T-helper 2 cell treated with Interferon-gamma antibody and Interleukin-4, amounts not matched to agents 5 μg/mL and 100 μg/mL, for 36 hours (primary cell): ENCODE measurements at regions not wholly inside any gene's neighbourhood (a gene's known extent, or its start where the extent isn't known, plus 50 kb on each side); places are given as distances from the start of the nearest gene placed in this dataset.

Source experiments
- DNase-seq: peaks from one replicate; pipeline ENCODE4 v3.0.0; 2021; ENCODE audit warnings: low spot score
- H3K27ac Mint-ChIP-seq: one replicate; pipeline ENCODE4 v1.8.0; 2021; ENCODE audit warnings: mild to moderate bottlenecking, mixed read lengths
- H3K27me3 Mint-ChIP-seq: one replicate; pipeline ENCODE4 v1.8.0; 2021; ENCODE audit warnings: low read depth, mixed read lengths
- H3K36me3 Mint-ChIP-seq: one replicate; pipeline ENCODE4 v1.8.0; 2021; ENCODE audit warnings: low read depth, mixed read lengths
- H3K4me1 Mint-ChIP-seq: one replicate; pipeline ENCODE4 v1.8.0; 2021; ENCODE audit warnings: low read depth, mixed read lengths
- H3K4me3 Mint-ChIP-seq: one replicate; pipeline ENCODE4 v1.8.0; 2022; ENCODE audit warnings: mild to moderate bottlenecking, moderate library complexity, mixed read lengths
- H3K9me3 Mint-ChIP-seq: one replicate; pipeline ENCODE4 v1.8.0; 2021; ENCODE audit warnings: mixed read lengths

DNA sequence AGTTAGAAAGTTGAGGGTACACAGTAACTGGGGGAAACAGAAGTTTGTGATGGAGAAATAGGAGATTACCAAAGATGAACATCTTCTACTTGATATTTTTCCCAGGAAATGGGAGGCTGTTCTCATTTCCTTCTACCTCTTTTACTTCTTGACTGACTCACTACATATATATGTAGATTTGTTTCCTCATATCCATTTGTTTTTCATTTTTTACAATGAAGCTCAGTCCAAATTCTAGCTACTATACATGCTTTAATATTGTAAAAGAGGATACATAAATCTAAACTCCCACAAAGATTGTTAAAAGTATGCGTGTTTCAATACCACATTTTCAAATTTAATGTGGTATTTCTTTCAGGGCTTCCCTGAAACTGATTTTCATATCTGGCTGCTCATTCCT lies 366.6 kb upstream of the NCAM2 start:
- H3K27ac Mint-ChIP-seq, result no peak overlapping the region
- H3K27me3 Mint-ChIP-seq, result no peaks in the 10 kb centered on the region
- DNase-seq, result no peak
- no peak overlapping the region for H3K4me3 Mint-ChIP-seq
- H3K36me3 Mint-ChIP-seq, result no peaks in the 10 kb centered on the region
- H3K4me1 Mint-ChIP-seq, result no peaks in the 10 kb centered on the region
- H3K9me3 Mint-ChIP-seq, result peaks cover 35% of the 10 kb centered on the region

GRCh38 chr21:20639026-20639425 lies 359.2 kb upstream of the NCAM2 start:
- H3K9me3 Mint-ChIP-seq, result peaks cover 39% of the 10 kb centered on the region
- H3K27me3 Mint-ChIP-seq, result no peaks in the 10 kb centered on the region
- DNase-seq, result no peak
- no peaks in the 10 kb centered on the region for H3K4me1 Mint-ChIP-seq
- no peak overlapping the region for H3K4me3 Mint-ChIP-seq
- no peaks in the 10 kb centered on the region for H3K36me3 Mint-ChIP-seq
- no peak overlapping the region for H3K27ac Mint-ChIP-seq

DNA sequence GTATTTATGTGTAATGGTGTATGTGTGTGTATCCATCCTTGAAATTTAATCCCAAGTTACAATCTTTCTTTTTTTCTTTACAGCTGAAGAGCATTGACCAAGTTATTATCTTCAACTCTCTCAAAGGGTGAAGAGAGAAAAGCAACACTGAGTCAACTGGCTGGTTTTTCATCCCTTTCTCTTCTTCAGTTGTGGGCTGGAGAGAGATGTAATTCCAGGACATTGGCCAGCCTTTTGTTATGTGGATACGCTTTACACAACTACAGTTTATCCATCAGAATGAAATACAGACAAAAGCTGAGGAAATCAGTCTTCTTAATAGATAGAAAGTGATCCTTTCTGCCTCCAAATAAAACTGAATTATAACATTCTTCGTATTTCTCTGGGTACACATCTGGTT lies 357.0 kb upstream of the NCAM2 start:
- no peak overlapping the region for H3K4me3 Mint-ChIP-seq
- no peaks in the 10 kb centered on the region for H3K36me3 Mint-ChIP-seq
- no peaks in the 10 kb centered on the region for H3K27me3 Mint-ChIP-seq
- peaks cover 33% of the 10 kb centered on the region for H3K9me3 Mint-ChIP-seq
- no peak overlapping the region for H3K27ac Mint-ChIP-seq
- no peak for DNase-seq
- no peaks in the 10 kb centered on the region for H3K4me1 Mint-ChIP-seq

GRCh38 chr21:20642681-20643080 lies 355.5 kb upstream of the NCAM2 start:
- H3K4me3 Mint-ChIP-seq, result no peak overlapping the region
- no peaks in the 10 kb centered on the region for H3K36me3 Mint-ChIP-seq
- DNase-seq, result no peak
- H3K27me3 Mint-ChIP-seq, result no peaks in the 10 kb centered on the region
- no peaks in the 10 kb centered on the region for H3K4me1 Mint-ChIP-seq
- H3K9me3 Mint-ChIP-seq, result peaks cover 33% of the 10 kb centered on the region
- no peak overlapping the region for H3K27ac Mint-ChIP-seq

GRCh38 chr21:20644552-20644951 lies 353.7 kb upstream of the NCAM2 start:
- H3K9me3 Mint-ChIP-seq, result peaks cover 29% of the 10 kb centered on the region
- H3K4me3 Mint-ChIP-seq, result no peak overlapping the region
- no peak overlapping the region for H3K27ac Mint-ChIP-seq
- H3K36me3 Mint-ChIP-seq, result no peaks in the 10 kb centered on the region
- no peak for DNase-seq
- no peaks in the 10 kb centered on the region for H3K27me3 Mint-ChIP-seq
- no peaks in the 10 kb centered on the region for H3K4me1 Mint-ChIP-seq

GRCh38 chr21:20645344-20645743 lies 352.9 kb upstream of the NCAM2 start:
- H3K27me3 Mint-ChIP-seq, result no peaks in the 10 kb centered on the region
- no peak overlapping the region for H3K27ac Mint-ChIP-seq
- DNase-seq, result no peak
- peaks cover 30% of the 10 kb centered on the region for H3K9me3 Mint-ChIP-seq
- H3K4me1 Mint-ChIP-seq, result no peaks in the 10 kb centered on the region
- no peaks in the 10 kb centered on the region for H3K36me3 Mint-ChIP-seq
- H3K4me3 Mint-ChIP-seq, result no peak overlapping the region

DNA sequence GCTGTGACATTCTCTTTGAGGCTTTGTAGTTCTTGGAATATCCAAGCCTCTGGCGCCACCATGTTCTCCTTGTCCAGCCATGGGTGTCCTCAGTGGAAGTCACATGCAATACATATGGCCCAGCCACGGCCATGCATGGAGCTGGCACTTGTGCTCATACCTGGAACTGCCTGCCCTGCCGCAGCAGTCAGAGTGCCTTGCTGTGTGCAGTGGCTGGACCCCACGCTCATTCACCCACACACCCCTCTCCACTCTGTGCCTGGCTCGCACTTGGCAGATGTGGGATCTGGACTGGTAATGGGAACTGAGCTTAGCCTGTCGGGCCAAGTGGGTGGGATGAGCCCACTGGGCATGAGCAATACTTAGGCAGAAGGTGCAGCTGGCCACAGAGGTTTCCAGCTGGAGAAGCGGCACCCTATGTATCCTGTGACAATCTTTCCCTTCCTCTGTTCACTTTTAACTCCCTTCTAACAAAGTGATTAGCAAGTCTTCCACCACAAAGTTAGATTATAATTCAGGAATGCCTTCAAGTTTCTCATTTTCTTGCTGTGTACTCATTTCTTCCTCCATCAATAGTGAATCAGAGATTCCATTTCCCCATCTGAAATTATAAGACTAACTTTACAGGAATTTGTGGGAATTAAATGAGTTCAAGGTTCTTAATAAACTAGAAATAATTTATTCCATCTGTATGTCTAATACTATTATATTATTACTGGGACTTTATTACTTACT lies 351.6 kb upstream of the NCAM2 start:
- Mint-ChIP-seq H3K27me3 (no peaks in the 10 kb centered on the region), H3K4me3 (no peak overlapping the region), H3K27ac (no peak overlapping the region), H3K36me3 (no peaks in the 10 kb centered on the region), H3K4me1 (no peaks in the 10 kb centered on the region), H3K9me3 (peaks cover 33% of the 10 kb centered on the region)
- DNase-seq, result no peak

GRCh38 chr21:20647607-20648006 lies 350.6 kb upstream of the NCAM2 start:
- H3K27ac Mint-ChIP-seq, result no peak overlapping the region
- peaks cover 31% of the 10 kb centered on the region for H3K9me3 Mint-ChIP-seq
- H3K36me3 Mint-ChIP-seq, result no peaks in the 10 kb centered on the region
- no peaks in the 10 kb centered on the region for H3K4me1 Mint-ChIP-seq
- H3K4me3 Mint-ChIP-seq, result no peak overlapping the region
- no peaks in the 10 kb centered on the region for H3K27me3 Mint-ChIP-seq
- no peak for DNase-seq

DNA sequence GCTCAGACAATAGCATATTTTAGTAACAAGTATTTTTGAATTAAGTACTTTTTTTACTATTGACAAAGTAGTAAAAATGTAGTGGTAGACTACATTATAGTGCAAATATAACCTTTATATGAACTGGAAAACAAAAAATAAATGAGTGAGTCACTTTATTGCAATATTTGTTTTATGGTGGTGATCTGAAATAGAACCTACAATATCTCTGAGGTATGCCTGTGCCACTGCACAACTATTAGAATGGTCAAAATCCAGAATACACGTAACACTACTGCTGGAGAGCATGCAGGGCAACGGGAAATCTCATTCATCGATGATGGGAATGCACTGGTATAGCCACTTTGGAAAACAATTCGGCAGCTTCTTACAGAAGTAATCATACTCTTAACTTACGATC lies 349.0 kb upstream of the NCAM2 start:
- Mint-ChIP-seq H3K27me3 (no peaks in the 10 kb centered on the region), H3K27ac (no peak overlapping the region), H3K4me1 (no peaks in the 10 kb centered on the region), H3K9me3 (peaks cover 23% of the 10 kb centered on the region), H3K4me3 (no peak overlapping the region), H3K36me3 (no peaks in the 10 kb centered on the region)
- DNase-seq, result no peak

DNA sequence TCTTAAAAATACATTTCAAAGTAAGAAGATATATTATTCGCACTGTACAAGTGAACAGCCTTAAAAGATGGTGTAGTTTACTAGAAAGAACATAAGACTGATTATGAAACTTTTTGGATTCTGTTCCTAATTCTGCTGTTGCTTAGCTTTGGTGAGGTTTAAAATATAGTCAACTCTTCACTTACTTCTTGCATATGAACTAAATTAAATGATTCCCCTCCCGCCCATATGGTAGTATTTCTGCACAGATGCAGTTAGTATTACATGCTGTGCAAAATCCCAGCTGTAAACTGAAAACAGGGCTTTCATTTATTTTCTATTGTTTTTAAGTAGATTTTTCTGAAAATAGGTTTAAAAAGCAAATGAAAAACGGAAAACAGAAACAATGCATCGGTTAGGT lies 345.4 kb upstream of the NCAM2 start:
- DNase-seq, result no peak
- no peaks in the 10 kb centered on the region for H3K27me3 Mint-ChIP-seq
- H3K4me3 Mint-ChIP-seq, result no peak overlapping the region
- peaks cover 20% of the 10 kb centered on the region for H3K9me3 Mint-ChIP-seq
- H3K36me3 Mint-ChIP-seq, result no peaks in the 10 kb centered on the region
- no peak overlapping the region for H3K27ac Mint-ChIP-seq
- H3K4me1 Mint-ChIP-seq, result no peaks in the 10 kb centered on the region

- no peak for DNase-seq
- Mint-ChIP-seq H3K9me3 (peaks cover 49% of the 10 kb centered on the region), H3K27ac (no peak overlapping the region), H3K4me1 (no peaks in the 10 kb centered on the region), H3K27me3 (no peaks in the 10 kb centered on the region), H3K36me3 (no peaks in the 10 kb centered on the region), H3K4me3 (no peak overlapping the region)
Measured at GRCh38 chr21:20661246-20661645, 337.0 kb upstream of the NCAM2 start.

GRCh38 chr21:20661745-20662422 lies 336.3 kb upstream of the NCAM2 start:
- peaks cover 53% of the 10 kb centered on the region for H3K9me3 Mint-ChIP-seq
- no peak overlapping the region for H3K4me3 Mint-ChIP-seq
- no peak overlapping the region for H3K27ac Mint-ChIP-seq
- H3K27me3 Mint-ChIP-seq, result no peaks in the 10 kb centered on the region
- H3K36me3 Mint-ChIP-seq, result no peaks in the 10 kb centered on the region
- no peaks in the 10 kb centered on the region for H3K4me1 Mint-ChIP-seq
- no peak for DNase-seq

DNA sequence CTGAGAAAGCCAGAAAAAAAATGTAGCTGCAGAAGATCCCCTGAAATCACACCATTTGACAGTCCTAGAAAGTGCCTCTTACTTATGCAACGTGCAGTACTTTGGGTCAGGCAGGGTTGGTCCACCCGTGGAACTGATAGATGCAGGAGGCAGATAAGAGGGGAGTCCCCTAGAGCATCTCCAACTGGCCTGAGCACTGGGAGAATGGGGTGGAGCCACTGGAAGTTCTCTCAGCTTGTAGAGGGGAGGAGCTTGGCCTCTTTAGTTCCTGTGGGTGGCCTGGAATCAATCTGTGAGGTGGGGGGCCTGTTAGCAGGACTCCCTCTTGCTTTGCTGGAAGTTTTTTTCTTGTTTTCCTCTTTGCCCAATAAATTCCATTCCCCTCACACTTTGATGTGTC lies 335.7 kb upstream of the NCAM2 start:
- Mint-ChIP-seq H3K4me1 (no peaks in the 10 kb centered on the region), H3K27me3 (no peaks in the 10 kb centered on the region), H3K27ac (no peak overlapping the region), H3K9me3 (peaks cover 49% of the 10 kb centered on the region), H3K4me3 (no peak overlapping the region), H3K36me3 (no peaks in the 10 kb centered on the region)
- no peak for DNase-seq

DNA sequence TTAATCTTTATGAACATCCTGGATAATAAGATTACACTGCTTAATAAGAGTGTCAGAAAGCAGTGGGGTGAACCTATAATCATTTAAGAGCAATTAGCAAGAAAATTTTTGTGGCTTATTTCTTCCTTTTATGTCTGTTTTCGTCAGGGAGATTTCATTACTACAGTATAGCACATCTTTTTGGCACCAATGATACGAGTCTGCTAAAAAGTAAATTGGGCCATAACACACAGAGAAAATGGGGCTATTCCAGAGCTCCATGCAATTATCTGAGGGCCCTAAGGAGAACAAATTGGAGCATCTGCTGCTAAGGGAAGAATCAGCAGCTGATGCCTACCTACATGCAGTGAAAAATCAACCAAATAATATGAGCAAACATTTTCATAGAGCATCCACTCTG lies 330.3 kb upstream of the NCAM2 start:
- H3K4me3 Mint-ChIP-seq, result no peak overlapping the region
- no peak for DNase-seq
- no peak overlapping the region for H3K27ac Mint-ChIP-seq
- H3K9me3 Mint-ChIP-seq, result peaks cover 52% of the 10 kb centered on the region
- no peaks in the 10 kb centered on the region for H3K27me3 Mint-ChIP-seq
- no peaks in the 10 kb centered on the region for H3K36me3 Mint-ChIP-seq
- no peaks in the 10 kb centered on the region for H3K4me1 Mint-ChIP-seq

- no peaks in the 10 kb centered on the region for H3K36me3 Mint-ChIP-seq
- no peak overlapping the region for H3K4me3 Mint-ChIP-seq
Measured at GRCh38 chr21:20685475-20685874, 312.7 kb upstream of the NCAM2 start.

More at GRCh38 chr21:20685475-20685874, 312.7 kb upstream of the NCAM2 start:
- Mint-ChIP-seq H3K4me1 (no peaks in the 10 kb centered on the region), H3K27ac (no peak overlapping the region), H3K9me3 (peaks cover 43% of the 10 kb centered on the region), H3K27me3 (no peaks in the 10 kb centered on the region)
- no peak for DNase-seq
